Vagina (tissue), 2 donors: ENCODE measurements at regions not wholly inside any gene's neighbourhood (a gene's known extent, or its start where the extent isn't known, plus 50 kb on each side); places are given as distances from the start of the nearest gene placed in this dataset.
"Not testable (repeated sequence)": the region's sequence is repeated elsewhere in the genome, so short reads cannot be mapped to it uniquely, and the experiment has no call there.

Experiments
- CTCF ChIP-seq, 3 experiments: fragments of 450-650 bp in 2 of 3; fragments of 200-600 bp in 1 of 3; sonication (generic) in 1 of 3; IDR thresholded peaks; one replicate each; pipeline ENCODE4 v1.5.1; 2017 to 2019; ENCODE audit warnings: antibody characterized with exemption in 3 of 3, mild to moderate bottlenecking in 2 of 3, moderate library complexity in 2 of 3
- POLR2A ChIP-seq, 2 donors: fragments of 450-650 bp; IDR thresholded peaks; one replicate each; pipeline ENCODE4 v1.6.1; 2017; ENCODE audit warnings: antibody characterized with exemption in 2 of 2, mild to moderate bottlenecking in 2 of 2, moderate library complexity in 2 of 2
- POLR2AphosphoS5 ChIP-seq, 2 donors: sonication (generic); formaldehyde crosslinking; IDR thresholded peaks; one replicate each; pipeline ENCODE4 v1.9.0; 2017; ENCODE audit warnings: antibody characterized with exemption in 2 of 2, mild to moderate bottlenecking in 2 of 2, low read depth in 1 of 2; ENCODE audit not compliant: insufficient read depth in 1 of 2

- TF ChIP-seq CTCF (IDR thresholded peaks at IDR 0.05); POLR2AphosphoS5 (IDR thresholded peaks at IDR 0.05; ENCODE audit: insufficient read depth in 1 of 2, low read depth in 1 of 2); POLR2A (IDR thresholded peaks at IDR 0.05): not testable (repeated sequence)
These were observed 85.3 kb upstream of the THSD7B start for GRCh38 chr2:136680079-136680478.
